ENCODE measurements at regions not wholly inside any gene's neighbourhood (a gene's known extent, or its start where the extent isn't known, plus 50 kb on each side); places are given as distances from the start of the nearest gene placed in this dataset.

GRCh38 chr2:185152186-185152585, 553.9 kb downstream of the ZNF804A start:
- DNase-seq, result no peak

- no peak for DNase-seq
Measured at GRCh38 chr2:185161701-185162100, 563.4 kb downstream of the ZNF804A start.

GRCh38 chr2:185174353-185174752, 564.3 kb upstream of the FSIP2 start:
- no peak for DNase-seq

- no peak for DNase-seq
Measured at GRCh38 chr2:185179743-185180142, 558.9 kb upstream of the FSIP2 start.

- no peak for DNase-seq
Measured at GRCh38 chr2:185181901-185182300, 556.7 kb upstream of the FSIP2 start.

- DNase-seq, result no peak
Measured at GRCh38 chr2:185185044-185185443, 553.6 kb upstream of the FSIP2 start.

GRCh38 chr2:185187421-185187820, 551.2 kb upstream of the FSIP2 start:
- DNase-seq, result no peak

GRCh38 chr2:185188656-185189055, 549.9 kb upstream of the FSIP2 start:
- no peak for DNase-seq

GRCh38 chr2:185201063-185201462, 537.5 kb upstream of the FSIP2 start:
- DNase-seq, result no peak

GRCh38 chr2:185202381-185202780, 536.2 kb upstream of the FSIP2 start:
- DNase-seq, result no peak

- no peak for DNase-seq
Measured at GRCh38 chr2:185202945-185203528, 535.6 kb upstream of the FSIP2 start.

GRCh38 chr2:185208261-185208660, 530.3 kb upstream of the FSIP2 start:
- DNase-seq, result no peak

- no peak for DNase-seq
Measured at GRCh38 chr2:185215497-185215896, 523.1 kb upstream of the FSIP2 start.

- DNase-seq, result no peak
Measured at GRCh38 chr2:185219981-185220380, 518.6 kb upstream of the FSIP2 start.

- DNase-seq, result no peak
Measured at GRCh38 chr2:185222311-185222710, 516.3 kb upstream of the FSIP2 start.

- DNase-seq, result no peak
Measured at GRCh38 chr2:185227391-185227790, 511.2 kb upstream of the FSIP2 start.

GRCh38 chr2:185239491-185239890, 499.1 kb upstream of the FSIP2 start:
- DNase-seq, result no peak

- DNase-seq, result no peak
Measured at GRCh38 chr2:185240796-185241195, 497.8 kb upstream of the FSIP2 start.

GRCh38 chr2:185241556-185241955, 497.0 kb upstream of the FSIP2 start:
- no peak for DNase-seq

GRCh38 chr2:185242462-185242861, 496.1 kb upstream of the FSIP2 start:
- no peak for DNase-seq

GRCh38 chr2:185245216-185245615, 493.4 kb upstream of the FSIP2 start:
- no peak for DNase-seq

- no peak for DNase-seq
Measured at GRCh38 chr2:185245806-185246205, 492.8 kb upstream of the FSIP2 start.

GRCh38 chr2:185246717-185247116, 491.9 kb upstream of the FSIP2 start:
- no peak for DNase-seq

- no peak for DNase-seq
Measured at GRCh38 chr2:185255566-185255965, 483.0 kb upstream of the FSIP2 start.

- DNase-seq, result no peak
Measured at GRCh38 chr2:185265747-185266146, 472.9 kb upstream of the FSIP2 start.

- DNase-seq, result no peak
Measured at GRCh38 chr2:185268651-185269050, 470.0 kb upstream of the FSIP2 start.

All from stimulated activated naive CD4-positive, alpha-beta T cell (primary cell).